Adrenal gland (tissue), 9 donors: ENCODE measurements at regions not wholly inside any gene's neighbourhood (a gene's known extent, or its start where the extent isn't known, plus 50 kb on each side); places are given as distances from the start of the nearest gene placed in this dataset.

Experiments
- DNase-seq, 7 donors: peaks; one replicate each; pipeline ENCODE4 v3.0.0-alpha.2; 2019 to 2020
- H3K27ac ChIP-seq, 5 donors: fragments of 200-600 bp; sonication (generic) in 4 of 5; 1 replicate in 3 of 5; 2 replicates in 2 of 5; pipeline versions ENCODE4 v1.5.1 to v1.8.0; 2016 to 2020; ENCODE audit warnings: mild to moderate bottlenecking in 1 of 5
- H3K27me3 ChIP-seq: fragments of 200-600 bp; 2 replicates; pipeline ENCODE4 v1.8.0; 2021
- H3K36me3 ChIP-seq, 2 donors: fragments of 200-600 bp; replicated peaks in 1 of 2; 1 replicate in 1 of 2; 2 replicates in 1 of 2; pipeline versions ENCODE4 v1.5.1 to v1.8.0; 2018 to 2022
- H3K4me1 ChIP-seq, 2 donors: fragments of 200-600 bp; replicated peaks in 1 of 2; 1 replicate in 1 of 2; 2 replicates in 1 of 2; pipeline versions ENCODE4 v1.5.1 to v1.8.0; 2018 to 2021
- H3K4me3 ChIP-seq, 4 donors: fragments of 200-600 bp; sonication (generic) in 3 of 4; one replicate each; pipeline ENCODE4 v1.5.1; 2016 to 2018
- H3K9me3 ChIP-seq, 3 donors: fragments of 200-600 bp; sonication (generic) in 1 of 3; replicated peaks in 1 of 3; 1 replicate in 2 of 3; 2 replicates in 1 of 3; pipeline versions ENCODE4 v1.5.1 to v1.8.0; 2016 to 2021
- CTCF ChIP-seq, 6 experiments: fragments of 450-650 bp in 4 of 6; fragments of 200-600 bp in 2 of 6; sonication (generic) in 1 of 6; IDR thresholded peaks; 1 replicate in 5 of 6; 2 replicates in 1 of 6; pipeline versions ENCODE4 v1.5.1 to v1.8.0; 2016 to 2021; ENCODE audit warnings: antibody characterized with exemption in 6 of 6, mild to moderate bottlenecking in 2 of 6, moderate library complexity in 1 of 6
- POLR2A ChIP-seq, 2 donors: fragments of 450-650 bp; IDR thresholded peaks; one replicate each; pipeline ENCODE4 v1.6.1; 2017; ENCODE audit warnings: antibody characterized with exemption in 2 of 2, mild to moderate bottlenecking in 2 of 2, moderate library complexity in 1 of 2
- WGBS, 4 donors: extraction: QIAGEN DNeasy Blood & Tissue Kit in 2 of 4; methylation state at CpG; one replicate each; pipeline versions ENCODE4 v1.1.5 to v1.1.7; 2013 to 2017; 5-methylcytosine and 5-hydroxymethylcytosine counted together
- intact Hi-C, 2 donors: fragments of 100-400 bp; cut with DNase I; formaldehyde crosslinking; loops; one replicate each; pipeline versions ENCODE4 v1.14.1 to v1.15.0; 2022 to 2023
- donor health status: healthy with polysubstance abuse.
- donor health status: Bipolar disorder and iron deficiency.
- donor health status: DM: yes; HTN: yes; CAD: no.
- donor health status: DM: no; HTN: no; CAD: no.
- donor health status: DM: no; HTN: no; CAD: no.

GRCh38 chr3:144264794-144265193 lies 293.2 kb downstream of the DIPK2A start:
- WGBS, 4 donors = 60 to 88% (median 82%) methylated on average over 1 of the region's 1 CpG
- intact Hi-C loops = no loop called here
- H3K36me3 ChIP-seq = no peaks in the 10 kb centered on the region

GRCh38 chr3:144265542-144266100 lies 294.0 kb downstream of the DIPK2A start:
- Histone ChIP-seq H3K27me3 (no peaks in the 10 kb centered on the region), H3K4me3 (no peak overlapping the region), H3K27ac (no peak overlapping the region), H3K36me3 (no peaks in the 10 kb centered on the region), H3K4me1 (no peaks in the 10 kb centered on the region), H3K9me3 (no peaks in the 10 kb centered on the region)
- intact Hi-C loops = no loop called here
- WGBS, 4 donors = 50 to 72% (median 63%) methylated on average over 3 of the region's 3 CpGs
- DNase-seq = no peak
- TF ChIP-seq POLR2A (IDR thresholded peaks at IDR 0.05) (no peak), CTCF (IDR thresholded peaks at IDR 0.05) (no peak)

More at GRCh38 chr3:144264794-144265193, 293.2 kb downstream of the DIPK2A start:
- Histone ChIP-seq H3K27me3 (no peaks in the 10 kb centered on the region), H3K4me1 (no peaks in the 10 kb centered on the region), H3K9me3 (no peaks in the 10 kb centered on the region), H3K4me3 (no peak overlapping the region), H3K27ac (no peak overlapping the region)
- no peak for DNase-seq
- no peak for TF ChIP-seq POLR2A (IDR thresholded peaks at IDR 0.05)
- no peak for TF ChIP-seq CTCF (IDR thresholded peaks at IDR 0.05)

DNA sequence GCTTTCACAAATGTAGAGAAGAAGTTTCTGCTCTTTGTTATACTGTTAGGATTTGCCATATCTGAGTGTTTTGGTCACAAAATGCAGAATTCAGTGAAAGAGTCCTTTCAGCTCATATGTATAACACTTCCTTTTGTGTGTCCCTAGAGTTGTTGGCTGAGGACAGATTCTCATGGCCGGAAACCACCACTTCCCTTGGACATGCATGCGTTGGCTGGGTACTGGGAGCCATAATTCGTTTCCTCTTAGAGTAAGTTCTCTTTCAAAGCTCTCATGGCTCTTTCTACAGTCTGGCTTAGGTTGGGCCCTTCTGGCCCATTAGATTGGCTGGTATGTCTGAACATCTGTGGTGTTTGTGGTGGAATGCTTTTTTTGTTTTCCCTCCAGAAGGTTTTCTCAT lies 298.5 kb downstream of the DIPK2A start:
- H3K9me3 ChIP-seq = no peaks in the 10 kb centered on the region
- no peaks in the 10 kb centered on the region for H3K4me1 ChIP-seq
- H3K27ac ChIP-seq = no peak overlapping the region
- intact Hi-C loops = no loop called here
- 73 to 84% (median 78%) methylated on average over 3 of the region's 3 CpGs for WGBS, 4 donors
- H3K36me3 ChIP-seq = no peaks in the 10 kb centered on the region
- no peak overlapping the region for H3K4me3 ChIP-seq
- peak in 6 of 7 donors; percentile 10 to 55 (median 25) for DNase-seq
- H3K27me3 ChIP-seq = no peaks in the 10 kb centered on the region
- TF ChIP-seq POLR2A (IDR thresholded peaks at IDR 0.05) (no peak), CTCF (IDR thresholded peaks at IDR 0.05) (no peak)

DNA sequence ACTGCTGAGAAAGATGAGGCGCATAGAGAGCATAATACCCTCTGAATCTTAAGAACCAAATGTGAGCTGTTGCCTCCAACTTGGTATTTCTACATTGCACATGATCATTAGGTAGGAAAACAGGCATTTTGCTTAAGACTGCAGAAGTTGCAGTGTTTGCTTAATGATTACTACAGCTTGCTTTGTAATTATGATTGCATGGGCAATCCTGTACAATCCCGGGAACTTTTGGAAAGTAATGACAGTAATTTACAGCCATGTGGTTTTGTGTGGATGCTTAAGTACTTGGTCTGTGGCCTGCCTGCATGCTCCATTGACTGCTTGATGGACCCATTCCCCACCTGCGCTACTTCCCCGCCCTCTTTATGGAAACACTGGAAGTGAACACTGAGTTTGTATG lies 301.1 kb downstream of the DIPK2A start:
- H3K27ac ChIP-seq = no peak overlapping the region
- no peaks in the 10 kb centered on the region for H3K27me3 ChIP-seq
- 89 to 97% (median 93%) methylated on average over 4 of the region's 4 CpGs for WGBS, 4 donors
- H3K36me3 ChIP-seq = no peaks in the 10 kb centered on the region
- H3K4me3 ChIP-seq = no peak overlapping the region
- H3K9me3 ChIP-seq = no peaks in the 10 kb centered on the region
- intact Hi-C loops = no loop called here
- no peak for TF ChIP-seq CTCF (IDR thresholded peaks at IDR 0.05)
- no peak for TF ChIP-seq POLR2A (IDR thresholded peaks at IDR 0.05)
- H3K4me1 ChIP-seq = no peaks in the 10 kb centered on the region
- DNase-seq = no peak
